AG04450 (cell line): ENCODE measurements at regions not wholly inside any gene's neighbourhood (a gene's known extent, or its start where the extent isn't known, plus 50 kb on each side); places are given as distances from the start of the nearest gene placed in this dataset.

ENCODE experiments used
- CTCF ChIA-PET: fragments of 300-600, 350-600 bp; formaldehyde crosslinking; extraction: SDS; loops from one replicate; lab custom pipeline; 2022; ENCODE audit warnings: antibody characterized with exemption, inconsistent platforms; lab: Charles Lee
- POLR2A ChIA-PET: fragments of 350-600 bp; formaldehyde crosslinking; extraction: SDS; loops from one replicate; lab custom pipeline; 2021; ENCODE audit warnings: antibody characterized with exemption, inconsistent platforms; lab: Yijun Ruan, JAX
- DNase-seq: peaks from one replicate; pipeline ENCODE4 v3.0.0-alpha.2; 2011; ENCODE audit warnings: low read depth, low spot score
- H3K27ac ChIP-seq: one replicate; pipeline ENCODE4 v1.5.1; 2012; ENCODE audit warnings: low read depth, low read length, control low read depth
- H3K27me3 ChIP-seq: one replicate; pipeline ENCODE4 v1.6.0; 2012; ENCODE audit warnings: low read length; ENCODE audit not compliant: control insufficient read depth, insufficient read depth
- H3K4me3 ChIP-seq: 2 replicates; pipeline ENCODE4 v1.5.1; 2011; ENCODE audit warnings: mild to moderate bottlenecking, low read depth, low read length, control low read depth
- H3K9me3 ChIP-seq: 2 replicates; pipeline ENCODE4 v1.5.1; 2012; ENCODE audit warnings: low read length; ENCODE audit not compliant: control insufficient read depth, insufficient read depth
- CTCF ChIP-seq: IDR thresholded peaks from 2 replicates; pipeline ENCODE4 v1.5.1; 2011; ENCODE audit warnings: low read depth, low read length, control low read depth, inconsistent platforms

GRCh38 chr16:50462793-50463507, 85.2 kb upstream of the NKD1 start:
- ChIA-PET CTCF (no interaction called here), POLR2A (no interaction called here)
- Histone ChIP-seq H3K27me3 (peaks cover 15% of the 10 kb centered on the region), H3K27ac (no peak overlapping the region), H3K9me3 (no peaks in the 10 kb centered on the region), H3K4me3 (no peak overlapping the region)
- no peak for TF ChIP-seq CTCF
- DNase-seq = no peak

- TF ChIP-seq CTCF = no peak
- H3K4me3 ChIP-seq = no peak overlapping the region
- CTCF ChIA-PET = no interaction called here
- H3K9me3 ChIP-seq = no peaks in the 10 kb centered on the region
- peaks cover 10% of the 10 kb centered on the region for H3K27me3 ChIP-seq
- DNase-seq = no peak
- no peak overlapping the region for H3K27ac ChIP-seq
- POLR2A ChIA-PET = no interaction called here
Observed at GRCh38 chr16:50461400-50461760, 86.8 kb upstream of the NKD1 start.

GRCh38 chr16:50460538-50461399, 87.4 kb upstream of the NKD1 start:
- H3K9me3 ChIP-seq = no peaks in the 10 kb centered on the region
- peaks cover 10% of the 10 kb centered on the region for H3K27me3 ChIP-seq
- ChIA-PET CTCF (no interaction called here), POLR2A (no interaction called here)
- no peak for TF ChIP-seq CTCF
- H3K4me3 ChIP-seq = no peak overlapping the region
- DNase-seq = no peak
- H3K27ac ChIP-seq = no peak overlapping the region

- no peak for TF ChIP-seq CTCF
- no peak for DNase-seq
- ChIA-PET CTCF (no interaction called here), POLR2A (no interaction called here)
- no peak overlapping the region for H3K4me3 ChIP-seq
- peaks cover 9% of the 10 kb centered on the region for H3K27me3 ChIP-seq
- no peaks in the 10 kb centered on the region for H3K9me3 ChIP-seq
- H3K27ac ChIP-seq = no peak overlapping the region
Observed at GRCh38 chr16:50459496-50460080, 88.6 kb upstream of the NKD1 start.
